Transverse colon (tissue), 4 donors: ENCODE measurements at regions not wholly inside any gene's neighbourhood (a gene's known extent, or its start where the extent isn't known, plus 50 kb on each side); places are given as distances from the start of the nearest gene placed in this dataset.

ENCODE experiments used
- DNase-seq: peaks from one replicate; pipeline ENCODE4 v3.0.0-alpha.2; 2019
- H3K27ac ChIP-seq, 4 donors: fragments of 200-600 bp; sonication (generic); 2 replicates each; pipeline ENCODE4 v1.5.1; 2016 to 2018; ENCODE audit warnings: inconsistent platforms in 4 of 4
- H3K27me3 ChIP-seq: fragments of 200-600 bp; sonication (generic); 2 replicates; pipeline ENCODE4 v1.5.1; 2017; ENCODE audit warnings: inconsistent platforms
- H3K36me3 ChIP-seq, 4 donors: fragments of 200-600 bp; sonication (generic); 2 replicates each; pipeline ENCODE4 v1.5.1; 2017 to 2019; ENCODE audit warnings: inconsistent platforms in 4 of 4
- H3K4me1 ChIP-seq, 4 donors: fragments of 200-600 bp; sonication (generic); 2 replicates each; pipeline ENCODE4 v1.5.1; 2017 to 2020; ENCODE audit warnings: inconsistent platforms in 4 of 4
- H3K4me3 ChIP-seq, 4 donors: fragments of 200-600 bp; sonication (generic); 1 replicate in 1 of 4; 2 replicates in 3 of 4; pipeline versions ENCODE4 v1.5.1 to v1.6.1; 2017 to 2019; ENCODE audit warnings: inconsistent platforms in 4 of 4
- H3K9me3 ChIP-seq, 2 donors: fragments of 200-600 bp; sonication (generic); 2 replicates each; pipeline ENCODE4 v1.5.1; 2017 to 2019; ENCODE audit warnings: inconsistent platforms in 2 of 2
- CTCF ChIP-seq, 5 experiments: fragments of 200-600 bp in 3 of 5; fragments of 450-650 bp in 2 of 5; sonication (generic) in 3 of 5; IDR thresholded peaks; 1 replicate in 2 of 5; 2 replicates in 3 of 5; pipeline ENCODE4 v1.5.1; 2016 to 2017; ENCODE audit warnings: antibody characterized with exemption in 5 of 5, inconsistent platforms in 3 of 5, mild to moderate bottlenecking in 2 of 5, moderate library complexity in 1 of 5
- EP300 ChIP-seq: sonication (generic); formaldehyde crosslinking; IDR thresholded peaks from one replicate; pipeline ENCODE4 v1.6.1; 2017; ENCODE audit warnings: antibody characterized with exemption, low read depth
- POLR2A ChIP-seq: fragments of 450-650 bp; IDR thresholded peaks from one replicate; pipeline ENCODE4 v1.6.1; 2016; ENCODE audit warnings: antibody characterized with exemption, mild to moderate bottlenecking, moderate library complexity
- POLR2AphosphoS5 ChIP-seq, 3 donors: sonication (generic); formaldehyde crosslinking; IDR thresholded peaks; one replicate each; pipeline ENCODE4 v1.6.1; 2016; ENCODE audit warnings: antibody characterized with exemption in 3 of 3
- in situ Hi-C, 4 donors: fragments of 200-750 bp; cut with MboI; loops; one replicate each; pipeline versions ENCODE4 v1.15.0 to v1.15.1; 2017; ENCODE audit warnings: low sequenced_read_pairs in 3 of 4, low pct_ligation_motif_present in 1 of 4, low pct_unique_long_range_greater_than_20kb in 1 of 4
- intact Hi-C: fragments of 100-400 bp; cut with DNase I; formaldehyde crosslinking; loops from one replicate; pipeline ENCODE4 v1.15.1; 2023; ENCODE audit warnings: low total_unique reads

- intact Hi-C loops (no loop called here), in situ Hi-C loops (loop anchor here in 1 of 4 donors (25.0 kb wide), 1 partner anchor 1501 kb away; no protein-coding TSS in a partner anchor)
- no peak overlapping the region for H3K27ac ChIP-seq
- H3K9me3 ChIP-seq = no peaks in the 10 kb centered on the region
- no peak for TF ChIP-seq CTCF (IDR thresholded peaks at IDR 0.05)
- no peak for TF ChIP-seq POLR2A
- no peak for TF ChIP-seq EP300
- TF ChIP-seq POLR2AphosphoS5 (IDR thresholded peaks at IDR 0.05) = no peak
- H3K4me3 ChIP-seq = no peak overlapping the region
- no peaks in the 10 kb centered on the region for H3K4me1 ChIP-seq
- H3K36me3 ChIP-seq = no peaks in the 10 kb centered on the region
- DNase-seq = no peak
- no peaks in the 10 kb centered on the region for H3K27me3 ChIP-seq
These were observed 54.6 kb upstream of the ANO5 start for GRCh38 chr11:22138264-22138663.
